ENCODE measurements at regions not wholly inside any gene's neighbourhood (a gene's known extent, or its start where the extent isn't known, plus 50 kb on each side); places are given as distances from the start of the nearest gene placed in this dataset.

GRCh38 chr22:26923531-26923930 is 266.1 kb downstream of the MIAT start:
- TF ChIP-seq, protein P1, sequence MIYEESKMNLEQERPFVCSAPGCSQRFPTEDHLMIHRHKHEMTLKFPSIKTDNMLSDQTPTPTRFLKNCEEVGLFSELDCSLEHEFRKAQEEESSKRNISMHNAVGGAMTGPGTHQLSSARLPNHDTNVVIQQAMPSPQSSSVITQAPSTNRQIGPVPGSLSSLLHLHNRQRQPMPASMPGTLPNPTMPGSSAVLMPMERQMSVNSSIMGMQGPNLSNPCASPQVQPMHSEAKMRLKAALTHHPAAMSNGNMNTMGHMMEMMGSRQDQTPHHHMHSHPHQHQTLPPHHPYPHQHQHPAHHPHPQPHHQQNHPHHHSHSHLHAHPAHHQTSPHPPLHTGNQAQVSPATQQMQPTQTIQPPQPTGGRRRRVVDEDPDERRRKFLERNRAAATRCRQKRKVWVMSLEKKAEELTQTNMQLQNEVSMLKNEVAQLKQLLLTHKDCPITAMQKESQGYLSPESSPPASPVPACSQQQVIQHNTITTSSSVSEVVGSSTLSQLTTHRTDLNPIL (CRISPR knock-in tag; IDR thresholded peaks at IDR 0.05; ENCODE audit: low read depth) = no peak
- TF ChIP-seq, protein P2, sequence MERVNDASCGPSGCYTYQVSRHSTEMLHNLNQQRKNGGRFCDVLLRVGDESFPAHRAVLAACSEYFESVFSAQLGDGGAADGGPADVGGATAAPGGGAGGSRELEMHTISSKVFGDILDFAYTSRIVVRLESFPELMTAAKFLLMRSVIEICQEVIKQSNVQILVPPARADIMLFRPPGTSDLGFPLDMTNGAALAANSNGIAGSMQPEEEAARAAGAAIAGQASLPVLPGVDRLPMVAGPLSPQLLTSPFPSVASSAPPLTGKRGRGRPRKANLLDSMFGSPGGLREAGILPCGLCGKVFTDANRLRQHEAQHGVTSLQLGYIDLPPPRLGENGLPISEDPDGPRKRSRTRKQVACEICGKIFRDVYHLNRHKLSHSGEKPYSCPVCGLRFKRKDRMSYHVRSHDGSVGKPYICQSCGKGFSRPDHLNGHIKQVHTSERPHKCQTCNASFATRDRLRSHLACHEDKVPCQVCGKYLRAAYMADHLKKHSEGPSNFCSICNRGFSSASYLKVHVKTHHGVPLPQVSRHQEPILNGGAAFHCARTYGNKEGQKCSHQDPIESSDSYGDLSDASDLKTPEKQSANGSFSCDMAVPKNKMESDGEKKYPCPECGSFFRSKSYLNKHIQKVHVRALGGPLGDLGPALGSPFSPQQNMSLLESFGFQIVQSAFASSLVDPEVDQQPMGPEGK (CRISPR knock-in tag; IDR thresholded peaks at IDR 0.05; ENCODE audit: borderline replicate concordance) = no peak
- TF ChIP-seq, protein P3, sequence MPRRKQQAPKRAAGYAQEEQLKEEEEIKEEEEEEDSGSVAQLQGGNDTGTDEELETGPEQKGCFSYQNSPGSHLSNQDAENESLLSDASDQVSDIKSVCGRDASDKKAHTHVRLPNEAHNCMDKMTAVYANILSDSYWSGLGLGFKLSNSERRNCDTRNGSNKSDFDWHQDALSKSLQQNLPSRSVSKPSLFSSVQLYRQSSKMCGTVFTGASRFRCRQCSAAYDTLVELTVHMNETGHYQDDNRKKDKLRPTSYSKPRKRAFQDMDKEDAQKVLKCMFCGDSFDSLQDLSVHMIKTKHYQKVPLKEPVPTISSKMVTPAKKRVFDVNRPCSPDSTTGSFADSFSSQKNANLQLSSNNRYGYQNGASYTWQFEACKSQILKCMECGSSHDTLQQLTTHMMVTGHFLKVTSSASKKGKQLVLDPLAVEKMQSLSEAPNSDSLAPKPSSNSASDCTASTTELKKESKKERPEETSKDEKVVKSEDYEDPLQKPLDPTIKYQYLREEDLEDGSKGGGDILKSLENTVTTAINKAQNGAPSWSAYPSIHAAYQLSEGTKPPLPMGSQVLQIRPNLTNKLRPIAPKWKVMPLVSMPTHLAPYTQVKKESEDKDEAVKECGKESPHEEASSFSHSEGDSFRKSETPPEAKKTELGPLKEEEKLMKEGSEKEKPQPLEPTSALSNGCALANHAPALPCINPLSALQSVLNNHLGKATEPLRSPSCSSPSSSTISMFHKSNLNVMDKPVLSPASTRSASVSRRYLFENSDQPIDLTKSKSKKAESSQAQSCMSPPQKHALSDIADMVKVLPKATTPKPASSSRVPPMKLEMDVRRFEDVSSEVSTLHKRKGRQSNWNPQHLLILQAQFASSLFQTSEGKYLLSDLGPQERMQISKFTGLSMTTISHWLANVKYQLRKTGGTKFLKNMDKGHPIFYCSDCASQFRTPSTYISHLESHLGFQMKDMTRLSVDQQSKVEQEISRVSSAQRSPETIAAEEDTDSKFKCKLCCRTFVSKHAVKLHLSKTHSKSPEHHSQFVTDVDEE (CRISPR knock-in tag; IDR thresholded peaks at IDR 0.05) = no peak
- TF ChIP-seq ZNF8 (CRISPR knock-in tag; IDR thresholded peaks at IDR 0.05) = no peak
